Activated naive CD4-positive, alpha-beta T cell treated with anti-CD3 and anti-CD28 coated beads, Interleukin-2, amount 50 U/mL, for 24 hours (primary cell): ENCODE measurements at regions not wholly inside any gene's neighbourhood (a gene's known extent, or its start where the extent isn't known, plus 50 kb on each side); places are given as distances from the start of the nearest gene placed in this dataset.
A peak's percentile ranks its signal among the peaks of the same experiment; 100 is the strongest.
"Not testable (repeated sequence)": the region's sequence is repeated elsewhere in the genome, so short reads cannot be mapped to it uniquely, and the experiment has no call there.

Source experiments
- H3K27ac Mint-ChIP-seq: one replicate; pipeline ENCODE4 v1.8.0; 2021; ENCODE audit warnings: mild to moderate bottlenecking, mixed read lengths
- H3K27me3 Mint-ChIP-seq: one replicate; pipeline ENCODE4 v1.8.0; 2021; ENCODE audit warnings: mixed read lengths
- H3K36me3 Mint-ChIP-seq: one replicate; pipeline ENCODE4 v1.8.0; 2021; ENCODE audit warnings: mixed read lengths
- H3K4me1 Mint-ChIP-seq: one replicate; pipeline ENCODE4 v1.8.0; 2021; ENCODE audit warnings: mixed read lengths
- H3K4me3 Mint-ChIP-seq: one replicate; pipeline ENCODE4 v1.8.0; 2021; ENCODE audit warnings: mild to moderate bottlenecking, mixed read lengths
- H3K9me3 Mint-ChIP-seq: one replicate; pipeline ENCODE4 v1.8.0; 2021; ENCODE audit warnings: mixed read lengths

DNA sequence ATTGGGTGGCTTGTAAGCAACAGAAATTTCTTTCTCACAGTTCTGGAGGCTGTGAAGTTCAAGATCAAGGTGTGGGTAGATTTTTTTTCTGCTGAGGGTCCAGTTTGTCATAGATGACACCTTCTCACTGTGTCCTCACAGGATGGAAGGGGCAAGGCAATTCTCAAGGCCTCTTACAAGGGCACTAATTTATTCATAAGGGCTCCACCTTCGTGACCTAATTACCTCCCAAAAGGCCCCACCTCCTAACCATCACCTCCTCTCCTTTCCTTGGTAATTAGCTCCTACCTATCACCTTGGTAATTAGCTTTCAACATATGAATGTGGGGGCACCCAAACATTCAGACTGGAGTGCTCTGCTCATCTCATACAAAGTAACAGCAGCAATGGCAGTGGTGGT is 92.3 kb upstream of the CD44 start:
- Mint-ChIP-seq H3K4me1 (peaks cover 97% of the 10 kb centered on the region), H3K9me3 (peaks cover 5% of the 10 kb centered on the region), H3K27me3 (no peaks in the 10 kb centered on the region), H3K4me3 (peak overlapping the region; percentile 64), H3K27ac (peak overlapping the region; percentile 90), H3K36me3 (peaks cover 5% of the 10 kb centered on the region)

- peak overlapping the region; percentile 64 for H3K4me3 Mint-ChIP-seq
Measured at GRCh38 chr11:35047179-35047578, 91.8 kb upstream of the CD44 start.

GRCh38 chr11:35047769-35048168 is 91.2 kb upstream of the CD44 start:
- peaks cover 12% of the 10 kb centered on the region for H3K36me3 Mint-ChIP-seq

More at GRCh38 chr11:35047179-35047578, 91.8 kb upstream of the CD44 start:
- Mint-ChIP-seq H3K4me1 (peaks cover 97% of the 10 kb centered on the region), H3K36me3 (peaks cover 8% of the 10 kb centered on the region), H3K27ac (peak overlapping the region; percentile 90), H3K9me3 (peaks cover 7% of the 10 kb centered on the region), H3K27me3 (no peaks in the 10 kb centered on the region)

DNA sequence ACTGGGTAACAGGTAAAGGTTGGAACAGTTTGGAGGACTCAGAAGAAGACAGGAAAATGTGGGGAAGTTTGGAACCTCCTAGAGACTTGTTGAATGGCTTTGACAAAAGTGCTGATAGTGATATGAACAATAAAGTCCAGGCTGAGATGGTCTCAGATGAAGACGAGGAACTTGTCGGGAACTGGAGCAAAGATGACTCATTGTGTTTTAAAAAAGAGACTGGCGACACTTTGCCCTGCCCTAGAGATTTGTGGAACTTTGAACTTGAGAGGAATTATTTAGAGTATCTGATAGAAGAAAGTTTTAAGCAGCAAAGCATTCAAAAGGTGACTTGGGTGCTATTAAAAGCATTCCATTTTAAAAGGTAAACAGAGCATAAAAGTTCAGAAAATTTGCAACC is 90.6 kb upstream of the CD44 start:
- Mint-ChIP-seq H3K4me3 (peak overlapping the region; percentile 43), H3K4me1 (peaks cover 93% of the 10 kb centered on the region), H3K9me3 (peaks cover 12% of the 10 kb centered on the region), H3K36me3 (peaks cover 12% of the 10 kb centered on the region), H3K27ac (peak overlapping the region; percentile 90)
- H3K27me3 Mint-ChIP-seq: not testable (repeated sequence)

More at GRCh38 chr11:35047769-35048168, 91.2 kb upstream of the CD44 start:
- peak overlapping the region; percentile 90 for H3K27ac Mint-ChIP-seq
- H3K9me3 Mint-ChIP-seq: peaks cover 12% of the 10 kb centered on the region
- H3K4me1 Mint-ChIP-seq: peaks cover 97% of the 10 kb centered on the region
- peak overlapping the region; percentile 64 for H3K4me3 Mint-ChIP-seq
- H3K27me3 Mint-ChIP-seq: no peaks in the 10 kb centered on the region

- Mint-ChIP-seq H3K27ac (peak overlapping the region; percentile 67), H3K36me3 (peaks cover 12% of the 10 kb centered on the region), H3K4me3 (peak overlapping the region; percentile 78), H3K4me1 (peaks cover 82% of the 10 kb centered on the region), H3K27me3 (no peaks in the 10 kb centered on the region), H3K9me3 (peaks cover 12% of the 10 kb centered on the region)
Measured at GRCh38 chr11:35049859-35050531, 89.0 kb upstream of the CD44 start.

- H3K4me3 Mint-ChIP-seq: peak overlapping the region; percentile 78
- no peaks in the 10 kb centered on the region for H3K27me3 Mint-ChIP-seq
- peak overlapping the region; percentile 67 for H3K27ac Mint-ChIP-seq
- peaks cover 82% of the 10 kb centered on the region for H3K4me1 Mint-ChIP-seq
- peaks cover 14% of the 10 kb centered on the region for H3K36me3 Mint-ChIP-seq
- H3K9me3 Mint-ChIP-seq: peaks cover 13% of the 10 kb centered on the region
Measured at GRCh38 chr11:35050541-35050995, 88.4 kb upstream of the CD44 start.

- Mint-ChIP-seq H3K36me3 (peaks cover 22% of the 10 kb centered on the region), H3K27ac (peak overlapping the region; percentile 6), H3K9me3 (peaks cover 21% of the 10 kb centered on the region), H3K27me3 (no peaks in the 10 kb centered on the region), H3K4me1 (peaks cover 73% of the 10 kb centered on the region), H3K4me3 (no peak overlapping the region)
Measured at GRCh38 chr11:35056391-35057093, 82.4 kb upstream of the CD44 start.

DNA sequence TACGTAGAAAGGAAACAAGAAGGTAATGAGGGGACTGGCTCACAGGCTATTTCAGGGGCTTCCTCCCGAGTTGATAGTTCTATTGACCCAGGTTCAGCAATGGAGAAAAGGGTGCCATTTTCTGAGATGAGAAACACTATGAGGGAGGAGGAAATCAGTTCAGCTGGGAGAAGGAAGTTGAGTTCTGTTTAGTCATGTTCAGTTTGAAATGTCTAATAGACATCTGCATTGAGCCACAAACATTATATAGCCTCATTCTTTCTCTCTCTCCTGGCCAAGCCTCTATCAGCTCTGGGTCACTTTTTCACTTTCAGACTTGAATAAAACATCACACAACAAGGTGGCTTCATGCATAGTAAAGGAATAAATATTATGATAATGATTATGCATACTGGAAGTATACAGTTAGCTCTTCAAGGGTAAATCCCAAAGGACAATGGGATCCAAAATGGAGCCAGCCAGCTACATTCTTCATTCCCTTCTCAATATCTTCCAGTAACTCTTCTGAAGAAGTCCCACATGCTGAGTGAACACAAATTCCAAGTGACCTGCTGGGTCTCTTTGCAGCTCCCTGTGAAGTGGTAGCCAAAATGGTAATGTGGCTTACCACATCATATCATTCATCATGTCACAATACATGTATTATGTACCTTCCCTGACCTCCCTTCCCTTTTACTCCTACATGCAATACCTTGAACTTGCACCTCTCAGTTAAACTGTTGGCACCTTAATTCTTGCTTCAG is 80.9 kb upstream of the CD44 start:
- H3K36me3 Mint-ChIP-seq: peaks cover 15% of the 10 kb centered on the region
- H3K9me3 Mint-ChIP-seq: peaks cover 15% of the 10 kb centered on the region
- H3K4me3 Mint-ChIP-seq: no peak overlapping the region
- peaks cover 65% of the 10 kb centered on the region for H3K4me1 Mint-ChIP-seq
- peak overlapping the region; percentile 79 for H3K27ac Mint-ChIP-seq
- no peaks in the 10 kb centered on the region for H3K27me3 Mint-ChIP-seq

- Mint-ChIP-seq H3K27ac (peak overlapping the region; percentile 79), H3K4me3 (peak overlapping the region; percentile 26), H3K27me3 (no peaks in the 10 kb centered on the region), H3K36me3 (peaks cover 15% of the 10 kb centered on the region), H3K9me3 (peaks cover 15% of the 10 kb centered on the region), H3K4me1 (peaks cover 65% of the 10 kb centered on the region)
Measured at GRCh38 chr11:35058669-35059434, 80.1 kb upstream of the CD44 start.

DNA sequence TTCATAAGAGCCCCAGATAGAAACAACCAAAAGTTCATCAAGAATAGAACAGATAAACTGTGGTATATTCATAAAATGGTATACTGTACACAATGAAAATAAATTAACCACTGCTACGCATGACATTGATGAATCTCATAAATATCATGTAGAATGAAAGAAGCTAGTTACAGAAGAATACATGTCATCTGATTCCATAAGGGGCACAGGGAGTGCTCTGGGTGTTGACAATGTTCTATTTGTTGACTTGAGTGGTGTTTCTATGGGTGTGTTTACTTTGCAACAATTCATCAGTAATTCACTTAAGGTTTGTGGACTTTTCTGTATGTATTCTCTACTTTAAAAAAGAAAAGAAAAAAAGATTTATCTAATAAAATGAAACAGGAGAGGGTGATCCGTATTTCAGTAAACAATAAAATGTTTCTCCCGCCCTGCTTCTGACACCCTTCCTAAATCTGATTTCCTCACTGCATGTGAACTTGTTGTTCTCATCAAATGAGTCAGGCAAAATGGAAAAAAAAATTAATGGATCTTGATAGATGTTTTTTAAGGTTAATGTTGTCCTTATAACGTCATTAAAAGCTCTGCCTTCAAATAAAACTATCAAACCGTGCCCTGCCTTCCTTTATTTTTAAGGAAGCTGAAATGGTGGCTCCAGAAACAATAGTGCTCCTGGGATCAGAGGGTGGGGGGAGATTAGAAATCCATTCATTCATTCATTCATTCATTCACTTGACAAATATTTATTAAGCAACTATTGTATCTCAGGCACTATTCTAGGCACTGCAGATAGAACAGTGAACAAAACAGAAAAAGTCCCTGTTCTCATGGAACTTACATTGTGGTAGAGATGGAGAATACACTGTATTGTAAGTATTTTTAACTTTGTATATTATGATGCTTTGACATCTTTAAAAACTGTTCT is 77.2 kb upstream of the CD44 start:
- Mint-ChIP-seq H3K27ac (no peak overlapping the region), H3K4me3 (no peak overlapping the region), H3K36me3 (peaks cover 9% of the 10 kb centered on the region), H3K9me3 (peaks cover 10% of the 10 kb centered on the region), H3K27me3 (no peaks in the 10 kb centered on the region), H3K4me1 (peaks cover 59% of the 10 kb centered on the region)

- Mint-ChIP-seq H3K27ac (no peak overlapping the region), H3K4me1 (peaks cover 55% of the 10 kb centered on the region), H3K9me3 (peaks cover 10% of the 10 kb centered on the region), H3K36me3 (peaks cover 6% of the 10 kb centered on the region), H3K27me3 (no peaks in the 10 kb centered on the region), H3K4me3 (no peak overlapping the region)
Measured at GRCh38 chr11:35063488-35063931, 75.5 kb upstream of the CD44 start.

GRCh38 chr11:35064114-35064800 is 74.7 kb upstream of the CD44 start:
- Mint-ChIP-seq H3K4me1 (peaks cover 53% of the 10 kb centered on the region), H3K4me3 (no peak overlapping the region), H3K27me3 (no peaks in the 10 kb centered on the region), H3K9me3 (peaks cover 5% of the 10 kb centered on the region), H3K36me3 (peaks cover 3% of the 10 kb centered on the region), H3K27ac (no peak overlapping the region)

GRCh38 chr11:35065566-35065965 is 73.4 kb upstream of the CD44 start:
- Mint-ChIP-seq H3K9me3 (peaks cover 15% of the 10 kb centered on the region), H3K4me1 (peaks cover 55% of the 10 kb centered on the region), H3K27ac (no peak overlapping the region), H3K36me3 (peaks cover 16% of the 10 kb centered on the region), H3K27me3 (no peaks in the 10 kb centered on the region), H3K4me3 (no peak overlapping the region)

DNA sequence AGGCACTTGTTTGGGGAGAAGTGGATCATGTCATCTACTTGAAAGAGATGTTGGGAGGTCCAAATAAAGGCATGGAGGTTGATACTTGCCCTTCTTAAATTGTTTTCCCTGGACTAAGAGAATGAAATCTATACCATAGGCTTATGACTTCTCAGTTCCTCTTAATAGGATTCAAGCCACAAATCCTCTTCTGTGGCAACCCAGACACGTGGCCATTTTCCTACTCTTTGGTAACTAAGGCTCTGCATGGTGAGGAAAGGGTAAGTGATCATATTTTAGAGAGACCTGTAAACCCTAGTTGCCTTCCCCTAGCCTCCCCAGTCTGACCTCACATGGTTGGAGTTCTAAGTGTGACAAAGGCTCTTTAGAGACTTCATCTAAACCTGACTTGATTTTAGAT is 72.9 kb upstream of the CD44 start:
- Mint-ChIP-seq H3K27me3 (no peaks in the 10 kb centered on the region), H3K4me3 (peak overlapping the region; percentile 43), H3K36me3 (peaks cover 19% of the 10 kb centered on the region), H3K27ac (no peak overlapping the region), H3K9me3 (peaks cover 19% of the 10 kb centered on the region), H3K4me1 (peaks cover 59% of the 10 kb centered on the region)
